ENCODE measurements at regions not wholly inside any gene's neighbourhood (a gene's known extent, or its start where the extent isn't known, plus 50 kb on each side); places are given as distances from the start of the nearest gene placed in this dataset.

DNA sequence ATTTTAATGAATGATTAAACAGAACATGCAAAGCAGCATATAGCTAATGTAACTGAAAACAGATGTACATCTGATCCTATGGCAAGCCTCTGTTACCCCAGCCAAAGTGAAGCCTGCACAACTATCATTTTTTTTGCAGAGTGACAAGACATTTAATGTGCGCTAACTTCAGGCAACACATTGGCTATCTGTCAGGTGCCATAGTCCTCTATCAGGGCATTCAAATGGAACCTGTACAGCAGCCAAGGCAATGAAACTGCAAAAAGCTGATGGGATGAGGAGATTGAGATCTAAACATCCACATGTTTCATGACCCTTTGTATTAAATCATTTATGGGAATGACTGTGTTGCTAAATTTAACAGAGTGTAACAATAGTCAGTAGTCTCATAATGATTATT lies 1088.5 kb upstream of the TMEM132C start:
- TF ChIP-seq, protein P1, sequence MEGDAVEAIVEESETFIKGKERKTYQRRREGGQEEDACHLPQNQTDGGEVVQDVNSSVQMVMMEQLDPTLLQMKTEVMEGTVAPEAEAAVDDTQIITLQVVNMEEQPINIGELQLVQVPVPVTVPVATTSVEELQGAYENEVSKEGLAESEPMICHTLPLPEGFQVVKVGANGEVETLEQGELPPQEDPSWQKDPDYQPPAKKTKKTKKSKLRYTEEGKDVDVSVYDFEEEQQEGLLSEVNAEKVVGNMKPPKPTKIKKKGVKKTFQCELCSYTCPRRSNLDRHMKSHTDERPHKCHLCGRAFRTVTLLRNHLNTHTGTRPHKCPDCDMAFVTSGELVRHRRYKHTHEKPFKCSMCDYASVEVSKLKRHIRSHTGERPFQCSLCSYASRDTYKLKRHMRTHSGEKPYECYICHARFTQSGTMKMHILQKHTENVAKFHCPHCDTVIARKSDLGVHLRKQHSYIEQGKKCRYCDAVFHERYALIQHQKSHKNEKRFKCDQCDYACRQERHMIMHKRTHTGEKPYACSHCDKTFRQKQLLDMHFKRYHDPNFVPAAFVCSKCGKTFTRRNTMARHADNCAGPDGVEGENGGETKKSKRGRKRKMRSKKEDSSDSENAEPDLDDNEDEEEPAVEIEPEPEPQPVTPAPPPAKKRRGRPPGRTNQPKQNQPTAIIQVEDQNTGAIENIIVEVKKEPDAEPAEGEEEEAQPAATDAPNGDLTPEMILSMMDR (IDR thresholded peaks at IDR 0.05) = no peak
- no peak for TF ChIP-seq POLR2A (IDR thresholded peaks at IDR 0.05)

All from stomach (tissue), 4 donors.